ENCODE measurements at regions not wholly inside any gene's neighbourhood (a gene's known extent, or its start where the extent isn't known, plus 50 kb on each side); places are given as distances from the start of the nearest gene placed in this dataset.
"Not testable (repeated sequence)": the region's sequence is repeated elsewhere in the genome, so short reads cannot be mapped to it uniquely, and the experiment has no call there.

GRCh38 chrX:64853424-64853823 is 122.8 kb downstream of the ZC4H2 start:
- DNase-seq = no peak

DNA sequence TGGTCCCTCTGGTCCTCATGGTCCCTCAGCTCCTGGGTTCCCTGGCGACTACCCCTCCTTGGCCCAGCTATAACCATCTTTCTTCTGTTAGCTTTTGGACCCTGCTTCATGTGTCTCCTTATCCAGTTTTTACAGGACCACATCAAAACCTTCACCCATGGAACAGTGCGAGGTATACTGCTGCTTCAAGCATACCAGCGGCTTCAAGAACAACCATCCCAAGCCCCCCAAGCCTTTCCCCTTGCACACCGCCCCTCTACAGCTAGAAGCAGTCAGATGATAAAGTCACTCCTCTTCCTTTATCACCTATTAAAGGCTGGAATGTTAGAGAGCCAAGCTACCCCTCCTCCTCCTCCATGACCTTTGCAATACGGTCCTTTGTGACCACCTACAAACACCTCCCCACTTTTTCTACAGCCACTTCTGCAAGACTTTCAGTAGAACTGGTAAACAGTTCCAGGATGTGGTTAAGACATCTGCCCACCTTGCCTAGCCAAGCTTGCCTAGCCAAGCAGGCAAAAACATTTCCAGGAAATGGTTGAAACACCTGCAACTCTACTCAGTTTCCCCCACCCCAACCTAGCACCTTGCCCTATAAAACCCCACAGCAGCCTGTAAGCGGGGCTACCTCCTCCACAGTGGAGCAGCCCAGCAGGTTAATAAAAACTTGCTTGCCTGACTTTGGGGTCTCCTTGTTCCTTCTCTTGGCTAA is 125.7 kb downstream of the ZC4H2 start:
- DNase-seq = peak; percentile 1 to 16

- DNase-seq = no peak
These were observed 133.0 kb downstream of the ZC4H2 start for GRCh38 chrX:64843224-64843623.

- peak; percentile 24 to 51 for DNase-seq
These were observed 133.8 kb downstream of the ZC4H2 start for GRCh38 chrX:64842492-64842891.

GRCh38 chrX:64805683-64806082 is 170.6 kb downstream of the ZC4H2 start:
- DNase-seq = no peak

GRCh38 chrX:64792598-64793337 is 183.5 kb downstream of the ZC4H2 start:
- no peak for DNase-seq

GRCh38 chrX:64782923-64783322 is 193.3 kb downstream of the ZC4H2 start:
- DNase-seq = no peak

- no peak for DNase-seq
These were observed 218.2 kb downstream of the ZC4H2 start for GRCh38 chrX:64758047-64758446.

GRCh38 chrX:64739792-64740378 is 236.4 kb downstream of the ZC4H2 start:
- DNase-seq = no peak

GRCh38 chrX:64698317-64698716 is 277.9 kb downstream of the ZC4H2 start:
- DNase-seq = no peak

DNA sequence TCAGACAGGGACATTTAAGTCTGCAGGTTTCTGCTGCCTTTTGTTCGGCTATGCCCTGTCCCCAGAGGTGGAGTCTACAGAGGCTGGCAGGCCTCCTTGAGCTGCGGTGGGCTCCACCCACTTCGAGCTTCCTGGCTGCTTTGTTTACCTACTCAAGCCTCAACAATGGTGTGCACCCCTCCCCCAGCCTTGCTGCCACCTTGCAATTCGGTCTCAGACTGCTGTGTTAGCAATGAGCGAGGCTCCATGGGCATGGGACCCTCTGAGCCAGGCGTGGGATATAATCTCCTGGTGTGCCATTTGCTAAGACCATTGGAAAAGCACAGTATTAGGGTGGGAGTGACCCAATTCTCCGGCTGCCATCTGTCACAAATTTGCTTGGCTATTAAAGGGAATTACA is 280.9 kb downstream of the ZC4H2 start:
- DNase-seq = not testable (repeated sequence)

DNA sequence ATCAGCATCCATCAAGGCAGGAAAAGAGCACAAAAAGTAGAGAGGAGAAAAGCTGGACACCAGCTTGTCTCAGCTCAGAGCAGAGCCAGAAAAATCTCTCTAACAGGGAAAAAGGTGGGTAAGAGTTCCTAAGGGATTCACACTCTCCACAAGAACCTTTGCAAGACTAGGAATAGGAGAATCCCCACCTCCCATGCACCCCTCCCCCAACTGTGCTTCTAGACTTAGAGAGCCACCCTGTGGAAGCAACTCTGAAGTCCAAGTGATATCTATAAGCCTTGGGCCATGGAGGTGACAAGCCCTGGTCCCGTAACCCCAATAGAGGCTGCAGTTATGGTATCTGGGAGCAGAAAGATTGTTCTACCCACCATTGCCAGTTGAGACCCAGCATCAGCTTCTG is 267.6 kb upstream of the MTMR8 start:
- no peak for DNase-seq

- DNase-seq = not testable (repeated sequence)
These were observed 262.0 kb upstream of the MTMR8 start for GRCh38 chrX:64657229-64657628.

DNA sequence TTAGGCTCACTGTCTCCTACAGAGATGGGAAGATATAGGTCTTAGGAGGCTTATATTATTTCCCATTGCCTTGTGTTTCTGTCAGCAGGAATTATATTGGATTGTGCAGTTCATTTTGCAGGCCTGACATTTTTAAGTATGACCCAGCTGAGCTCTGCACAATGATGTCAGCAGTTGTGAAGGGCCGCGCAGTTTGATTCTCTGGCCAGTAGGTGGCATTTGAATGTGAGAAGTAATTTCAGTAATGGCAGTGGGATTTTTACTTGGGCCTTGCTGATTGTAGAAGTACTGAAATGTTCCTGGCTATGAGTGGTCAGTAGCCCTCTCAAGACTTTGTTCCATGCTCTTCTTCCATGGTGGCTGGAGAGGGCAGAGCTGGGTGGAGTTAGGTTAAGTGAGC is 247.2 kb upstream of the MTMR8 start:
- no peak for DNase-seq
